Activated CD8-positive, alpha-beta T cell treated with anti-CD3 and anti-CD28 coated beads, Interleukin-2, amount 10 ng/mL, durations not matched to agents 7 days and 5 days (primary cell): ENCODE measurements at regions not wholly inside any gene's neighbourhood (a gene's known extent, or its start where the extent isn't known, plus 50 kb on each side); places are given as distances from the start of the nearest gene placed in this dataset.

ENCODE experiments used
- ATAC-seq: fragments of 150-1000 bp; cut with Tn5 transposase; one replicate; pipeline ENCODE4 v1.10.0; 2021; ENCODE audit warnings: moderate library complexity
- CTCF ChIA-PET: fragments of 350-600 bp; sonication (Branson Sonifier 250); formaldehyde crosslinking; loops from one replicate; lab custom pipeline; 2021; ENCODE audit warnings: antibody characterized with exemption; lab: Charles Lee
- POLR2A ChIA-PET: fragments of 350-600 bp; sonication (Branson Sonifier 250); formaldehyde crosslinking; loops from one replicate; lab custom pipeline; 2021; ENCODE audit warnings: antibody characterized with exemption; lab: Charles Lee
- DNase-seq: peaks from one replicate; pipeline ENCODE4 v3.0.0-alpha.2; 2020
- H3K27ac Mint-ChIP-seq: one replicate; pipeline ENCODE4 v1.8.0; 2021; ENCODE audit warnings: mild to moderate bottlenecking, mixed read lengths
- H3K27me3 Mint-ChIP-seq: one replicate; pipeline ENCODE4 v1.8.0; 2021; ENCODE audit warnings: low read depth, mixed read lengths
- H3K36me3 Mint-ChIP-seq: one replicate; pipeline ENCODE4 v1.8.0; 2021; ENCODE audit warnings: low read depth, mixed read lengths
- H3K4me1 Mint-ChIP-seq: one replicate; pipeline ENCODE4 v1.8.0; 2021; ENCODE audit warnings: low read depth, mixed read lengths
- H3K4me3 Mint-ChIP-seq: one replicate; pipeline ENCODE4 v1.8.0; 2021; ENCODE audit warnings: mild to moderate bottlenecking, mixed read lengths
- H3K9me3 Mint-ChIP-seq: one replicate; pipeline ENCODE4 v1.8.0; 2022; ENCODE audit warnings: mixed read lengths; ENCODE audit not compliant: insufficient read depth

DNA sequence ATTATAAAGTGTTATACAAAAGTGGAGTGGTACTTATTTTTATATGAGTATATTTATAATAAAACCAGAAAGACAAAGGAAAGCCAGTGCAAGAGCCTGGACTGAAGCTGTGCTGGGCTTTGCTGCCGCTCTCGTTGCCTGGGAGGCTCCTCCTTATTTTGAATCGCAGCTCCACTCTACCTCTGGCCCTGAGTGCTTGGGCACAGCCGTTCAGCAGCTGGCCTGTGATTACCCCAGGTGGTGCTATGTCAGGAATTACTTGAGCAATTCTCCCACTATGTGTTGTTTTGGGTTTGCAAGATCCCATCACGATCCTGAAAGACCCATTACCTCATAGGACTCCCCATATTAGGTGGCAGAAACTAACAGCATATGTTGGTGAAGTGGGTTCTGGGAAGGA lies 53.0 kb upstream of the LCLAT1 start:
- CTCF ChIA-PET = interaction anchor here (1.8 kb wide), 1 partner anchor 59 kb away, joined by 4 read pairs; no protein-coding TSS in a partner anchor
- H3K27ac Mint-ChIP-seq = no peak overlapping the region
- no peaks in the 10 kb centered on the region for H3K9me3 Mint-ChIP-seq
- H3K27me3 Mint-ChIP-seq = peaks cover 3% of the 10 kb centered on the region
- no peak for DNase-seq
- POLR2A ChIA-PET = interaction anchor here (0.8 kb wide), 1 partner anchor 159 kb away, joined by 3 read pairs; no protein-coding TSS in a partner anchor
- no peaks in the 10 kb centered on the region for H3K4me1 Mint-ChIP-seq
- no peak overlapping the region for H3K4me3 Mint-ChIP-seq
- ATAC-seq = no peak
- H3K36me3 Mint-ChIP-seq = no peaks in the 10 kb centered on the region

DNA sequence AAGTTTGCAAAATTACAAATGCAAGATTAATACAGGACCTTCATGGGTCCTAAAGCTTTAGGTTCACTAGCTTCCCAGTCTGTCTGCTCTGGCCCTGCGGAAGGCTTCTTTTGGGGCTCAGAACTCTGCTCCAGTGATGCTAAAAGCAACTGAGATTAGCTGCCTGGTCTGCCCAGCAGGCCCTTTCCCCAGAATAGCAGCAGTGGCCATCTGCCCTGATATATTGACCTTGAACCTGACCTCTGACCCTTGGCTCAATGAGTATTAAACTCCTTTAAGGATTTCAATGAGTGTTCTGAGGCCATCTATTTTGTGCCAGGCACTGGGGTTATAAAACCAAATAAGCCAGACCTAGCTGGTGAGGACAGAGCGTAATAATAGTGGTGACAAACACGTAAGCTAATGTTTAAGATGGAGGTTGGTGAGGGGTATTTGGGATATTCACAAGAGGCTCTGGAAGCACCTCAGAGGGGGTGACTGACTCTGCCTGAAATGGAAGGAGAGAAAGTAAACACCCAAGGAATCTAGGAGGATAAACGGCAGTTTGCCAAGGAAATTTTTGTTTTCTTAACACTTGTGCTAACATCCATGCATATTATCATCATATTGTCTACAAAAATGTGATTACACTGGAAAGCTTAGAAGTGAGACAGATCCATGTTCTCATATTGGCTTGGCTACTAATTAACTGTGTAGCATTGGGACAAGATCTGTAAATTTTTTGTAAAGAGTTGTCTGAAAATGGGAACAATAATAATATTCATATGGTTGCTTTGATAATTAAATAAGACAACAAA lies 50.4 kb upstream of the LCLAT1 start:
- Mint-ChIP-seq H3K27me3 (peaks cover 3% of the 10 kb centered on the region), H3K4me1 (no peaks in the 10 kb centered on the region), H3K27ac (no peak overlapping the region), H3K36me3 (no peaks in the 10 kb centered on the region), H3K4me3 (no peak overlapping the region), H3K9me3 (no peaks in the 10 kb centered on the region)
- ChIA-PET CTCF (interaction anchor here (0.5 to 1.5 kb wide), 2 partner anchors 13 to 1461 kb away, joined by 3 read pairs; no protein-coding TSS in a partner anchor), POLR2A (no interaction called here)
- no peak for ATAC-seq
- no peak for DNase-seq
